NCI-H1436 treated with DMSO at 0.1 percent for 48 hours (cell line): ENCODE measurements at regions not wholly inside any gene's neighbourhood (a gene's known extent, or its start where the extent isn't known, plus 50 kb on each side); places are given as distances from the start of the nearest gene placed in this dataset.
"Not testable (repeated sequence)": the region's sequence is repeated elsewhere in the genome, so short reads cannot be mapped to it uniquely, and the experiment has no call there.

ENCODE experiments used
- DNase-seq: peaks from one replicate; lab custom pipeline; 2025; lab: John Stamatoyannopoulos, UW

DNA sequence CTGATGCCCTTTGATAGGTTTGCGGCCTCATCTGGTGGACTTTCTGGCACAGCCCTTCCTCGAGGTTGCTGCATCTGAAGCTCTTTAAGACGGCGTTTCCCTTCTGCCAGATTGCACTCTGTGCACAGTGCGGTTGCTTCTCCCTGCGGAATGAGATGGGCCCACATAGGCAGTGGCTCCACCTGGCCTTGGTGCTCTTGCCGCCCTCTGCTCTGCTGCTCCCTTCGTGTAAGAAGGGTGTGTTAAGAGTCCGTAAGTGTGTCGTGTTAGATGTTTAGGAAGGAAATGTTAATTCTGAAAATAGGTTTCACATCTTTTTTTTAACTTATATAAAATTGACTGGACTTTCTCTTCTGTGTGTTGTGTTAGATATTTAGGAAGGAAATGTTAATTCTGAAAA lies 240.3 kb downstream of the RTP5 start:
- not testable (repeated sequence) for DNase-seq

- not testable (repeated sequence) for DNase-seq
These were observed 242.4 kb downstream of the RTP5 start for GRCh38 chr2:242111954-242112353.

DNA sequence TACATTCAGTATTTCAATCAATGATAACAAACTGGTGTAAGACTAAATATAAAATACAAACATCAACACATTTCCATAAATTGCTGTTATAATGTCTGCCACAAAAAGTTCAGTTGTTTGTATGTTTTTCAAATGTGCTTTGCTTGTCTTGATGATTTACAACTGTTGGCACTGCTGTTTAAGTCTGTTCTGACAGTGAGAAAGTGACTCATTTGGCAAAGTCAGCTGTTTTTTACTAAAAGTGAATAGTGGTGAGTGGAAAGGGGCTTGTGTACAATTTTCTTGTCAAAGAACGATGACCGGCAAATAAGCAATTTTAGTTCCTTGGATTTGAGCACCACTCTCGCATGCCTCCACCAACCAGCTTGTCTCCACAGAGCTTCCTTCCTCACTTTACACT lies 244.0 kb downstream of the RTP5 start:
- not testable (repeated sequence) for DNase-seq

DNA sequence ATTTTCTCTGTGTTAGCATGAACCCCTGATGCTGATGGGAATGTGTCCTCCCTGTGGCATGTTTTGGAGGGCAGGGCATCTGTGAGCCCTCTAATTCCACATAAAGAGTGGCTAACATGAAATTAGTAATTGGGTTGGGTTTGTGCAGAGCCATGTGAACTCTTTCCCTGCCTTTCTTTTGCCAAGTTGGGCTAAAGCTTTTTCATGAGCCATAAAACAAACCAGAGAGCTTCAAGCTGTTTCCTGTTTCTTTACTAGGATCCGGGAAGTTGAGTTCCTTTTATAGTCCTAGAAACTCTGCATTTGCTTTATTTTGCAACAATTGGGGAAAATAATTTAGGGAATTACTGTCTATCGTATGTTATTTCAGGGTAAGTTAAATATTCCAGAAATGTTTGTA lies 247.1 kb downstream of the RTP5 start:
- DNase-seq, result not testable (repeated sequence)

DNA sequence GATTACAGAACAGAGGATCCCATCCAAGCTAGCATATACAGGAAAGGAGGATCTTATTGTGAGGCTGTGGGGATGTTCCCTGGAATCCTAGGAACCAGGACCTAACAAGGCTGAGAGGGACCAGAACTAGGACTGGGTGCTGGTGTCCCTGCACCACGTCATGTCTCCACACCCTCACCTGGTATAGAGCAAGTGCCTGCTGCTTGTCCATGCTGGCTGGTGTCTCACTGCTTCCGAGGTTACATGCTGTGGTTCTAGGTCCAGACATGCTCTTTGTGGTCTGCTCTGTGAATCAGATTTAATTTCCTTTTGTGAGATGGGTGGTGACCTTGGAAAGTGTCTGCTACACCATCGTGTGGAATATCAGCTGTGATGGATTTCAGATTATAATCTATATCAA lies 247.8 kb downstream of the RTP5 start:
- DNase-seq, result not testable (repeated sequence)

GRCh38 chr2:242119682-242120081 lies 250.2 kb downstream of the RTP5 start:
- DNase-seq, result not testable (repeated sequence)

DNA sequence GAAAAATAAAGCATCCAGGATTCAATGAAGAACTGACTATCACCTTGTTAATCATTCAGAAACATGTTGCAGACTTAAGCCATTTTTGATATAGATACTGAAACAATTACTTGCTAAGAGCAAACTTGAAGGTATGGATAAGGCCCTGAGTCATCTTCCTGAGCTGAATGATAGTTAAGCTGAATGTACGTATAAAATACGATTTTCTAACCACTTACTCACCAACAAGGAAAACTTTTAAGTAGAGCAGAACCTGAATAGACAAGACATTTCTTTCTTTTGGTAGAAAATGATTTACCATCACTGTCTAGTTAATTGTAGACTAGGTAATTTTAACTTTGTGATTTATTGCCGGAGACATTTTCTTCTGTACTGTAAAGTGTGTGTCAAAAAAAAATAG lies 261.2 kb downstream of the RTP5 start:
- not testable (repeated sequence) for DNase-seq

DNA sequence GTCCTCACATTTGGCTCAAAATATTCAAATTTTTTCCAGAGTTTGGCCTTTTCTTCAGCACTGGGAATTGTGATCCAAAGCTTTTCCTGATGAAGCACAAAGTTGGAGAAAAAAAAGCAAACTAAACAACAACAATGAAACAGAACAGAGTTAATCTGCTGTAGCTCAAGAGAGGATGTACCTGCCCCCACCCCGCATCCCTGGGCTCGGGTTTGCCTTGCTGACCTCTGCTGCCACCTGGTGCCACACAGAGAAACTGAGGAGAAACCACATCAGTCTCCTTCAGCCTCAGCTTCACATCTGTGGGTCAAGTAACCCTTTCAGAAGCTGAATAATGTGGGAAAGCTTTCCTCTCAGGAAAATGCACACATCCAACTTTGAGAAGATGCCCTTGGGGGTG lies 290.4 kb downstream of the RTP5 start:
- not testable (repeated sequence) for DNase-seq

GRCh38 chr2:242165115-242165514 lies 295.6 kb downstream of the RTP5 start:
- DNase-seq, result not testable (repeated sequence)

DNA sequence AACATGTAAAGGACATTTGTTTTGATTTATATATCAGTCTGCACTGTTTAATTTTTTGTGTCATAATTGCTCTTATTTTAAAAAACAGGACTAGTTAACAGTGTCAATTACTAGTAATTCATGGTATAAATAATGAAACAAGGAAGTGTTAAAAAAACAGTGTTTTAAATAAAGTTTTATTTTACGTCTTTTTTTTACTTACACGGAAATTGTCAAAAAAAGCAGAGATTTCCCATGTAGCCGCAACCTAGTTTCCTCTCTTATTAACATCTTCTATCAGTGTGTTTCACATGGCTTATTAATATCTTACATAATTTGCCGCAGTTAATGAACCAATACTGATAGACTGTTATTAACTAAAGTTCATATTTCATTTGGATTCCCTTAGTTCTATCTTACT lies 301.8 kb downstream of the RTP5 start:
- not testable (repeated sequence) for DNase-seq
